Esophagus squamous epithelium (tissue), 4 donors: ENCODE measurements at regions not wholly inside any gene's neighbourhood (a gene's known extent, or its start where the extent isn't known, plus 50 kb on each side); places are given as distances from the start of the nearest gene placed in this dataset.

Experiments used
- CTCF ChIP-seq, 6 experiments: fragments of 450-650 bp in 4 of 6; fragments of 200-600 bp in 2 of 6; sonication (generic) in 2 of 6; IDR thresholded peaks; one replicate each; pipeline ENCODE4 v1.5.1; 2016 to 2019; ENCODE audit warnings: antibody characterized with exemption in 6 of 6, mild to moderate bottlenecking in 4 of 6, moderate library complexity in 4 of 6
- POLR2A ChIP-seq, 4 donors: fragments of 450-650 bp; IDR thresholded peaks; one replicate each; pipeline ENCODE4 v1.6.1; 2017; ENCODE audit warnings: antibody characterized with exemption in 4 of 4, mild to moderate bottlenecking in 4 of 4, moderate library complexity in 3 of 4

- no peak for TF ChIP-seq CTCF (IDR thresholded peaks at IDR 0.05)
- no peak for TF ChIP-seq POLR2A (IDR thresholded peaks at IDR 0.05)
Measured at GRCh38 chrX:42000836-42001235, 77.5 kb upstream of the CASK start.
